NCI-H146 (cell line): ENCODE measurements at regions not wholly inside any gene's neighbourhood (a gene's known extent, or its start where the extent isn't known, plus 50 kb on each side); places are given as distances from the start of the nearest gene placed in this dataset.
A peak's percentile ranks its signal among the peaks of the same experiment; 100 is the strongest.

ENCODE experiments used
- DNase-seq: peaks from one replicate; lab custom pipeline; 2025; lab: John Stamatoyannopoulos, UW

DNA sequence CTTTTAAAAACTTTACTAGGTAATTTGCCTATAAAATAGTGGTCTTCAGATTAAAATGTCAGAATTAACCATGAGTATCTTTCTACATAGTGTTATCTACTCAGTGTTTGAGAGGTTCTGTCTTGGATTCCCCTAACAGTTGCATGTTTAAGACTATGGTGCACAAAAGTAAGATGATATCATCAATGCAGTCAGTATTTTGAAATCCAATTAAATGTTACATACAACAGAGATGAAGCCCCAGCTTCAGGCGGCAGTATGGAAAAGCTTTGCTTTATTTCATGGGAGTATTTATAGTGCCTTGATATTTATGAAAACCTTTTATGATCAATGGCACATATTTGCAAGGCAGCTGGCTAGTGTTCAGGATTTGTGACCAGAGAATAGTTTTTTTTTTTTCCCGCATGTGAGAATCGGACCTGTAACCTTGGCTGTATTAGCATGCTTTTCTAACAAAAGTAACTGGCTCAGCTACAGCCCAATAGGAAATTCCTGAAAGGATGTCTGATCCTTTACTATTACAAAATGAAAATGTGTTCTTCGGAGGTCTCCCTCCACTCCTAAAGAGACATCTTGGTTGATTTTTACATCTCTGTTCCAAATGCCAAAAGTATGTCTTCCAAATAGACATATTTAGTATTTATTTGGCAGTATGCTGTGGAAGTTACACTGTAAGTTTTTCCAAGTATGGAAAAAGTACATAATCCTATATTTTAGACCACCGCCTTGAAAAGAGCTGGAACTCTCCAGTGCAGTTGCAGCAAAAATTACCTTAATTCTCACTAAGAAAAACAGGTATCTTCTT lies 319.3 kb upstream of the UBE2E3 start:
- no peak for DNase-seq

DNA sequence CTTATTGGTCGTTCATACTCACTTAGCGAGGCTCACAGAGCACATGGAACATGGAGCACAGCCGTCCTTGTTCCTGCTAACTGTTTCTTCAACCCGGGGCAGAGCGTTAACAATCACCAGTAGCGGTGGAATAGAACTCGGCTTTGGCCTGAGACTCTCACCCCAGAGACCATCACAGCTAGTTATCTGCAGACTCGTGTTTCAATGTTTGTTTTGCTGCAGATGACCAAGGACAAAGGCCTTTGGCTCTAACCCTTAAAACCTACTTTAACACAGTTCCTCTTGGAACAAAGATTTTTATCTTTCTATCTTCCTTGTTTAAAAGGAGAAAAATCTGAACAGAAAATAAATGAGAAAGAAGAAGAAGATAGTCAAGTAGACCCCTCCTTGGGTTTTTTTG lies 320.2 kb upstream of the UBE2E3 start:
- DNase-seq, result no peak

DNA sequence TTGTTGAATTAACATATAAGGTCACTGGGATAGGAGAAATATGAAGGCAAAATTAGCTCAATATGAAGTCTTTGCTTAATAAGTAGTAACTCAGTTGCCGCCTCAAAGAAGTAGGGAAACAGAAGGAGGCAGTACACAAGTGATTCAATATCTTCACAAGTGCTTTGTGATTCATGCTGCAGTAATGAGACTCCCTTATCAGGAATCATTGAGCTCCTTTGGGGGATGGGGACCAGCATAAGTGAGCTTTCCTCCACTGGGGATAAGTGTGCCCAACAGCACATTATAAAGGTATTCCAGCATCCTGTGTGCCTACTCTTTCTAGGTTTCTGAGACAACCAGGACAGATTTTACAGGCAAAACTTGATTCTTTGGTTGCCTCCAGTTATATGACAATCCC lies 323.4 kb upstream of the UBE2E3 start:
- no peak for DNase-seq

DNA sequence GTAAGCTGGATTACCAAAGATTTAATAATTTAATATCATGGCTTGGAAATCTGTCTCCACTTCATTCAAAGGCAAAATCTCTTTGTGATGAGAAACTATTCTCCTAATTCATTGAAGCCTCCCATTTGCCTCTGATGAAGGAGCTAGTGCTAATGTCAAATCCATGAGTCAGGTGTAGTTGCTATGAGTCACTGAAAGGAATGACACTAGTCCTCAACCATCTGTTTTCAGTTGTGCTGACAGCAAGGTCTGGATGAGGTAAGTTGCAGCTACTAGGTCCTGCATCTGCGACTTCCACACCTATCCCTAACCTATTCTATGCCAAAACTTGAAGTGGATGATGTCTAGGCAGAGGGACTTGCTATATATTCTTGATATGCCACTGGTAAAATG lies 324.0 kb upstream of the UBE2E3 start:
- DNase-seq, result no peak

DNA sequence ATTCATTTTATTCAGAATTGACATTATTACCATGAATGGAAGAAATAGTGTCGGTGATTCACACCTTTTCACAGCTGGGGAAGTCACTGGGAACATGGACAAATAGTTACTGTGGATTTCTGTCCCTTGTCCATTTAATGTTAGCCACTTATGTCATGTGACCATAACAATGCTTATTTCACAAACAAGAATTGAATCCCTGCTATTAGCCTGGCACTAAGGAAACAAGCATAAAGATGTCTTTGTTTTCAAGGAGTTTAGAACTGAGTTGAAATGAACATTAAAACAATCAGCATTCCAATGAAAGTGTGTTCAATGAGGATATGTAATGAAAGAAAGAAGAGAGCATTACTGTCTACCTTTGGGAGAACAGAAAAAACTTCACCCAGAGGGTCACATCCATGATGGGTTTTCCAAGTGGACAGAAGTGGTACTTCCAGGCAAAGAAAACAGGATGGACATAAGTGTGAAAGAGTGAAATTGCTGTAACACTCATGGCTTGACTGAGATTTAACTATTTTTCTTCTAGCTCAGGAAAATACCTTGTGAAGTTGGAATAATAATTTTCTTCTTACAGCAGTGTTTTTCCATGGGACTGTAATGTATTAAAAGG lies 324.5 kb upstream of the UBE2E3 start:
- no peak for DNase-seq

DNA sequence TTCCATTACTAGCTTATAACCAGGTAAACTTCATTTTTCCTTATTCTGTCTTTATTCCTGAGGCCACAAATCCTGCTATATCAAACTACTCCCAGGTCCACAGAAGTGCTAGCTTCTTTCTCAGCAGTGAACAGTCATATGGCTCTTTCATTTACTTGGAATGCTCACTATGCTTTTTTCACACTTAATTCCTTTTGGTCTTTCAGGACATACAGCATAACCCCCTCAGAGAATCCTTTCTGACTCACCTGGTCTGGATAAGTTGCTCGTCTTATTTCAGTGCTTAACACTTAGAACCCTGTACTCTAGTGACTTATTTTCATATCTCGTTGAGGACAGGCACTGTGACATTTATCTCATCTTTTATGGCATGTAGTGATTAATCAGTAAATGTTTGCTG lies 325.0 kb upstream of the UBE2E3 start:
- DNase-seq, result no peak

DNA sequence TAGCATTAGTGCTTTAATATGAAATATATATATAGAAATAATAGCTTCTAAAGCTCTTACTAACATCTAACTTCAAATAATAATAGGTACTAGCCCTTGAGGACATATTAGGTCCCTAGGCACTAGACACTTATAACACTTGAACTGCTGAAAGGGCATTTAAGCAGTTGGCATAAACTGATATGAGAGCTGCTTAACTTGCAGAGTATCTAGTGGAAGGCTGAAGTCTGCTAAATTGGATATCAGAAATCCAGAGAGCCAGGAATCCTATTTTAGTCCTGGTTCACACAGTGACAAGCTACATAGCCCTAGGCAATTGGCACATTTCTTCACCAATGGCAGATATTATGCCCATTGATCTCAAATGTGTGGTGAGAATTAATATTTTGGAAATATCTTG lies 326.9 kb upstream of the UBE2E3 start:
- DNase-seq, result no peak

DNA sequence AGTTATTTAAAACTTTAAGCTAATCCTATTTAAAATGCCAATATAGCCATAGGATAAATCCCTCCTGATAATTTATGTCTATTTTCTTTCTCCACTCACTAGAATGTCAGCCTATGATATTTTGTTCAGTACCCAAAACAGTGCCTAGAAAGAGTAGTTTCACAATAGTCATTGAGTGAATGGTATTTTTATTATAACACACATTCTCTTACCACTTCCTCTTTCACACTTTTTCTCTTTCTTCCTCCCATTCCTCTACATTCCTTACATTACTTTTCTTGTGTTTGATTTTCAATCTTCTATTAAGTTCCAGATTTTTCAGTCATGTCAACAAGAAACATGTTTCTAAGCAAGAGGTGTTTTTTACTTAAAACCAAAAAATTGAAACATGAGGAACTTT lies 327.6 kb upstream of the UBE2E3 start:
- DNase-seq, result no peak

DNA sequence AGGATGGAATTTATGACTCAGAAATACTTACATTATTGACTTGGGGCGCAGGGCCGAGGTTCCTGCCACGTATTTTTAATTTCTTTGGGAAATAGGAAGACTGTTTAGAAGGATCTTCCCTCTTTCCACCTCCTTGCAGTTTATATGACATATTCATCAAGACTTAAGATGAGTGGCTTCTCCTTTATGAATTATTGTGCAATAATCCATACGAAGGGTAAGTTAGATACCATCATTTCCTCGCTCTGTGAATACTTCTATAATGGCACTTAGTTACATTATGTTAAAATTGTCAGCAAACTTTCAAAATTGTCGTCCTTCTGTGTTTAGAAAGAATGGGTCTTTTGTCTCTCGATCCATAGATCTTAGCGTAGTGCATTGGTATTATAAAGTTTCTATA lies 328.8 kb upstream of the UBE2E3 start:
- no peak for DNase-seq

DNA sequence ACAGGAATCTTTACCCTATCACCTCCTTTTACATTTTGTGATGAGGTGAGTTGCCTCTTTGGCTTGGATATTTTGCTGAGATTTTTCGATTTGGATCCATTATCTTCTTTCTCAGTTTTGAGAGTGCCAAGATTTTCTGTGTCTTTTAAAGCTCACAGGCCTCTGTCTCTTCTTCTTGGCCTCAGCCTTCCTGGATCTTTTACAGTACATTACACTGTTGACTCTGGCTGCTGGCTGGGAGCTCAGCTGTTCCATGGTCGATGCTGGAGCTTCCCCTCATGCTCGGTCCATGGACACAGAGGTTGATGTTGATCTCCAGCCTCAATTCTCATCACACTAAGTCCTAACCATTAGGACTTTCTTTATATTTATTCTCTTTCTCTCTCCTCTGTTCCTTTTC lies 332.8 kb upstream of the UBE2E3 start:
- no peak for DNase-seq

DNA sequence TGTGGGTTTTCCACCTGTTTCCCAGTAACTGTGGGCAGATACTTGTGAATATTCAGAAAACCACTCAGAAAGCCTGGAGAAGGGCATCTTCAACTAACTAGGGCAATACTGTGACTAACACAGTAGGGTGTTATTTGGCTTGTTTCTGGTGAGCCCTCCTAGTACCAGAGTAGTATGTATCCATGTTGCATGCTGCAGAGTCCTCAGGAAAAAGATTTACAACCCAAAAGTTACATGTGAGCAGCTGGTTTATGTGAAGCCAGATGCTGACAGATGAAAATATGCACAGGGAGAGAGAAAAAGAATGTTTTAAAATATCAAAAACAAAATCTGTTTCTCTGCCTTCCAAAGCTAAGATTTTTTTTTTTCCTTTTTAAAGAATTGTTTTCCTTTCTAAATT lies 333.2 kb upstream of the UBE2E3 start:
- no peak for DNase-seq

DNA sequence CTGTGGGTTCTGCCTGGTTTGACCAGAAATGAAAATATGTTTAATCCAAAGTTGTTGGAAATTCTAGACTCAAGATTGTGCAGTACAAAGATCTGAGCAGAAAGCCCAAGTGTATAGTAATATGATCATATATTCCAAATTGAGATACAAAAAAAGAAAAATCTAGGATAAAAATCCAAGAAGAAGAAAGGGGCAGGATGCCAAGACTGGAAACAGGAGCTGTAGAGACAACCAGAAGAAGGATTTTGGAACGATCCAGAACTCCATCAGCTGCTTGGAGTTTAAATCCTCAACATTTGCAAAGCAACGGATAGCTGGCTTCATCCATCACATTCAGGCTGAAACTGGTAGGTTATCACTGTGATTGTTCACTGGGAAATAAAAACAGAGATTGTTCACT lies 333.6 kb upstream of the UBE2E3 start:
- DNase-seq, result no peak

DNA sequence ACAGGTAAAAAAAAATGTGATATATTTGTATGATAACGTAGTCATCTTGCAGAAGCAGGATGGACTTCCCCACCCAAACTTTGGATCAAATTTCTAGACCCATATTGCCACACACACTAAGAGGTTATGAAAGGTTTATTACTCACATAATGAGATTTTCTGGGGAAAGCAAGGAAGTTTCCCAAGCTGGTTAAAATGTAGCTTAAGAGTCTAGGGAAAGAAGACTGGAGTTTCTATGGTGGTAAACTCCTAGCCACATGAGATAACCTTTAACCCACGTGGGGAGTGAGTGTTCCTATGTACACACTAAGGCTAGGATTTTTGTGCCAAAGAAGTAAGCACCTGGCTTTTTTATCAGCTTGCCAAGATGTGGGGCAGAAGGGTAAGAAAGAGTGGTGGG lies 335.7 kb upstream of the UBE2E3 start:
- no peak for DNase-seq

DNA sequence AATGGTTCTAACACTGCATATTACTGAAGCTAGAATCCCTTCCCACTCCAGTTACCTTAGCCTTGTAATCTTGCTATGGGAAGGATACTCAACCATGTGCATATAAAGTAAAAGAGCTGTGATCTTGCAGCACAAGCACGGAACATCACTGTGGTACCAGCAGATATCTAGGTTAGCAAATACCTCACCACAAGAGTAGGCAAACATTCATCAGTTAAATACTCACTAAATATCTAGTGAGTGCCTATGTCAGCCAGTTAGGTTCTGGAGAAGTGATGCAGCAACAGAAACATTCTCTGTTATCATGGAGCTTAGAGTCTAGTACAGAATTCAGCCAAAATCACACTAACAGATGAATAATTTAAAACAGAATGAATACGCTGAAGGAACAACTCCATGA lies 349.6 kb upstream of the UBE2E3 start:
- no peak for DNase-seq

DNA sequence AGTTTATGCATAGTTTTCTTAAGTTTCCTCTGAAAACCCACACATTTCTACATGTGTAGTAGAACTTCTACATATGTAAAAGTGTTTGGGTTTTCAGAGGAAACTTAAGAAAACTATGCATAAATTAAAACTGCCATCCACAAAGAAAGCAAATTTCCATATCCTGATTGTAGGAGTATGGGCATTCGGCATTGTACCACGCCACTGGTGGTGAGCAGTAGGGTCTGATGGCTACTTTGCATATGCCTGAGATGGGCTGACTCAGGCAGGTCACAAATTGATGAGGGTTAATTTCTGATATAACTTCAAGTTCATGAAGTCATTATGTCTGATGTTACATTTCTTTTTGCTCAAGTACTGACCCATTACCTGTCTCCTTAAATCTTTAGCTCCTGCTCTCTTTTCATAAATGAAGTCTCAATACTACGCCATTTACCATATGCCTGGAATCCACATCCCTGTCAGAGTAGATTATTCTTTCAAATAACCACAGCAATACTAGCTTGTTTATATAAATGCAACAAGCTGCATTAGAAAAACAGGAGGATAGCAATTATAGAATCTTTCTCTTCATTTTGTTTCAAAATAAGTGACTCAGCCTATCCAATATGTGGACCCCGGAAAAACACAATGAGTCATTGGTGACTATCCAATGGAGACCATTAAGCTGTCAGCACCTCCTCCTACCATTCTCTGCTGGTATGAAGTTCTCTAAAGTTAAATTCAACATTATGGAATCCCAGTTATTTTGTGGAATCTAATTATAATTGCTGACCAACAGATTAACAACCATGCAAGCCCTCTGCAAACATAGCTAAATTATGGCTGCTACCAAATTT lies 355.2 kb upstream of the UBE2E3 start:
- DNase-seq, result no peak

DNA sequence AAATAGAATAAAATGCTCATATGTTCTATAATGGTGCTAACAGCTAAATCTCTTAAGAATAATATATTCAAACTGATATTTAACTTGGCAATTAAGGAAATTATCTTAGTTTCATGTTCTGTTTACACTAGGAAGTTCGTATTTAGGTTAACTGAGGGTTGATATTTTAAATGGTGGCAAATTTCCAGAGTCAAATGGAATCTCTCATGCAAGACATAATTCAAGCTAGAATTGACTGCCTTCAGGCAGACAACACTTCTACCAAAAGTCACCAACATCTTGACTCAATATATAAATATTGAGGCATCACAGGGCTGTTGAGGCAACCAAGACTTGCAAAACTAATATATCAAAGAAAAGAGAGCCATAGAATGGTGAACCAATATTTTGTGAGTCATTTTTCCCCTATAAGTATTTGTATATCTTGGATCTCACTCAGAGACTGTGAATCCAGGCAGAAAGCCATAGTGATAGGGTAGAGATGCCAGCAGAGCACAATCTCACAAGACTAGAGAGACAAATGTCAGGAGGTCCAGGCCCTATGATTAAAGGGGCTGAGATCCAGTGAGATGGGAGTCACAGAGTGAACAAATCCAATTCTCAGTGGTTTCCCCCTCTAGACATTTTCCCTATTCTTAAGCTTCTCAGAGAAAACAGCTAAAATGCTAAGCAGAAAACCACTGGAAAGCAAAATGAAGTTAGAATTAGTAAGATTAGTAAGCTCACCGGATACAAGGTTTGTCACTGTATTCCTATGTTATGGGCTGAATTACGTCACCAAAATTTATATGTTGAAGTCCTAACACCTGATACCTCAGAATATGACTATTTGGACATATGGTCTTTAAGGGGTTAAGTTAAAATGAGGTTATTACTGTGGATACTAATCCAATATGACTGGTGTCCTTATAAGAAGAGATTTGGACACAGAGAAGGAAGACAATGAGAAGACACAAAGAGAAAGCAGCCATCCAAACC lies 358.2 kb upstream of the UBE2E3 start:
- DNase-seq, result peak; percentile 16

DNA sequence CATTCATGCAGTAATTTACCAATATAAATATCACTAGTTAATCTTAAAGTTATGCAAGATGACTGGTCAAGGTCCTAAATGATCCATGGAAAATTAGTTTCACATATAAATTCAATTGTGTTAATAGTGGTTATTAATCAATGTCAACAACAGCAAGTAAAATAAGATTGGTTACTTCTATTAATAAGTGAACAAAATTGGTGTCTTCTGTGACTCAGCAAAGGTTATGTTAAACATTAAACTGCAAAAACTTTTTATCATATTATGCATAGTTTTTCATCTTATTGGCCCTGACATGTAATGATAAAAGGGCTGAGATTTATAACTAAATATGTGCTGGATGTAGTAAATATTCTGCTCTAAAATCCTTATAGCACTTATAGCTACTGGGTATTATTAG lies 359.0 kb upstream of the UBE2E3 start:
- DNase-seq, result no peak

DNA sequence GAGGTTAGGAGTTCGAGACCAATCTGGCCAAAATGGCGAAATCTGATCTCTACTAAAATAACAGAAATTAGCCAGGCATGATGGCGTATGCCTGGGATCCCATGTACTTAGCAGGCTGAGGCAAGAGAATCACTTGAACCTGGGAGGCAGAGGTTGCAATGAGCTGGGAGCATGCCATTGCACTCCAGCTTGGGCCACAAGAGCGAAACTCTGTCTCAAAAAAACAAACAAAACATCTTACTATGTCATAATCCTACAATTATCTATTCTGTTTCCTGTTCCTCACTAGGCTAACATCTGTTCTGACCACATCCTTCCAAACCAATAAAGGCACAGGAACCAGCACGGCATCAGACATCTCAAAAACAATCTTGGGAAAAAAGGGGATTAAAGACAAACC lies 361.8 kb upstream of the UBE2E3 start:
- DNase-seq, result no peak

DNA sequence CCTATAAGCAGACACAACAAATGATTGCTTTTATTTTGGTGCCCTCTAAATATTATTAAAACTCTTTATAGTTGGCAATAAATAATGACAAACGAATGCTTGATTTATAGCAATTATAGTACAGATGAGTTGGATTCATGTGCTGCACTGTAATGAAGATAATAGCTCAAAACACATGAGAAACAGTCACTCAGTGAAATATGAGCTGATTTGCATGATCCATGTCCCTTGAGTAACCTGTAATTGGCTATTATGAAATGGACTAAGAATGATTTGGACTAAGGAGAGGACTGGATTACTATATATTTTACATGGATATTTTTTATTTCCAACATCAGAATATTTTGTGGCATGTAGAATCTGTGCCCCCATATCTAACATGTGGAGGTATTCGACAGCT lies 365.6 kb upstream of the UBE2E3 start:
- no peak for DNase-seq

DNA sequence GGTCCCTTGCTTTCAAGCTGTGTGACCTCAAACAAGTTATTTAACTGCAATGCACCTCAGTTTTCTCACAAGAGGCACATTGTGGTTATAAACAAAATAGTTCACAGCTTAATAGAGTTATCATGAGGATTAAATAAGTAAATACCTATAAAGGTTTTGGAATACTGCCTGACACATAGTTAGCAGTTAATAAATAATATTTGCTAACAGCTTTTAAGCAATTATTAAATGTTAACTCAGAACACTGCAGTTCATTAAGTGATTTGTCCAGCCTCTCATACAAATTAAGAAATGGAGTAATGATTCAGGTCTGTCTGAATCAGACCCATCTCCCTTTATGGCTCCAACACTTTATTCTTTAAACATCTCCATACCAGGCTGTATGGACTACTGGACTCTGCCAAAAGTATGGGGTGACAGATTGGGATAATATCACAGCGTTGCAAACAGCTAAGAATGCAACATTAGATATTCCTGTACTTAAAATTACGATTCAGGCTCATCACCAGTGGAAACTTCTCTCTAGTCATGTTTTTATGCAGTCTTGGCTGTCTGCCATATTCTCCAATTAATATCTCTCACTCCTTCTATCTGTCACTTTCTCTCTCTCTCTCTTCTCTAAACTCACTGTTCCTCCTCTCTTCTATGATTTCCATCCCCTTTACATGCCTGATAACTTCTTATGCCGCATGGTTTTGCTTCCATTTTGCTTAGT lies 370.6 kb upstream of the UBE2E3 start:
- DNase-seq, result no peak

DNA sequence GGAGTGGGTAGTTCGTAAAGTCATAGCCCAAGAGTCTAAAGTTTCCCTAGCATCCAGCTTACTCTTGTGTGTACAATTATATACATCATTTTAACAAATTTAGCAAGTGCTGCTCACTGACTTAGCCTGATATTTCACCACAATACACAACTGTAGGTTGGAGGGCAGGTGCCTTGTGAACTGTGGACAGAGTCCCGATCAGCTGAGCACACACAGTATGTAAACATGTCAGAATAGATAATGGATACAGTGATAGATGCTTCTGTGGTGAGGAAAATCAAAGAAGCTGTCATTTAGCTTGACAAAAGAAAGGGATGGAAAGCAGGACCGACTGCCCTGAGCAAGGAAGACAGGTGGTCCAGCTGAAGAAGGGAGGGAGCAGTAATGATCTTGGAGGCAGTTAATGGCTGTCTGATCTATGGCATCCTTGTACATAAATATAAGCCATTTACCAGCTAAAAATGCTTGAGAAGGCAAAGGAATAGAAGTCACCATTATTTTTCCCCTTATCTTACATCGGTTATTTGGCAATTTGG lies 372.8 kb upstream of the UBE2E3 start:
- DNase-seq, result peak; percentile 92
